Suppressor macrophage treated with lipopolysaccharide for 4 hours (primary cell): ENCODE measurements at regions not wholly inside any gene's neighbourhood (a gene's known extent, or its start where the extent isn't known, plus 50 kb on each side); places are given as distances from the start of the nearest gene placed in this dataset.
"Not testable (repeated sequence)": the region's sequence is repeated elsewhere in the genome, so short reads cannot be mapped to it uniquely, and the experiment has no call there.

Experiments used
- DNase-seq: peaks from one replicate; pipeline ENCODE4 v3.0.0-alpha.2; 2020

DNA sequence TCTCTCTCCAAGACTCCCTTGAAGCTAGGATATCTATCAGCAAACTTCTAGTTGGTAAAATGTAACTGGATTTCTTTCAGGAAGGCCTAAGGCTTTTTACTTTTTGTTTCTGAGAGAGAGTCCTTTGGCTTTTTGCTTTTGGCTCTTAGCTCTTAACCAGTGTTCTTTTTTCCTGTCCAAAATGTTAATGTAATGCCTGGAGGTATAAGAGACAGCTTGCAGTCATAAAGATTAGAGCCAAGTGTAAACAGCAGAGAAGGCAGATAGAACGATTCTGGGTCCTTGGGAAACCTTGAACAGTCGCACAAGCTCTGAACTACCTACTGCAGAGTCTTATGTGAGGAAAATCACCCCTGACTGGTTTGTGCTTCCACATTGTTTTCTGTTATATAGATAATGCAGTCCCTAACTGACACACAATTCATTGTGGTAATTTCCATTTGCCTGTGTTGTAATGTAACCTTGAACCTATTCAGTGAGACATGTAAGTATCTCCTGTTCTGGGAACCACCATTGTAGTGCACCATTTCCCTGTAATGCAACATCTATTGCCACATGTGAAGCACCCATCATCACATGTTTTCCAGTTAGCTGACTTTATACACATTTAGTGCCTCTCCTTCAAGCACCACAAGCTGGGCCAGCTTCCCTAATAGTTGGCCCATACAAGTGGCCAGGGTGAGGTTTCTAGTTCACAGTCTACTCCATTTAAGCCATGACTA lies 1311.9 kb downstream of the ROBO1 start:
- no peak for DNase-seq

GRCh38 chr3:78459796-78460195 lies 1308.0 kb downstream of the ROBO1 start:
- no peak for DNase-seq

- DNase-seq = no peak
Measured at GRCh38 chr3:78462021-78462420, 1305.8 kb downstream of the ROBO1 start.

- no peak for DNase-seq
Measured at GRCh38 chr3:78476076-78476475, 1291.7 kb downstream of the ROBO1 start.

- DNase-seq = no peak
Measured at GRCh38 chr3:78481050-78481449, 1286.7 kb downstream of the ROBO1 start.

DNA sequence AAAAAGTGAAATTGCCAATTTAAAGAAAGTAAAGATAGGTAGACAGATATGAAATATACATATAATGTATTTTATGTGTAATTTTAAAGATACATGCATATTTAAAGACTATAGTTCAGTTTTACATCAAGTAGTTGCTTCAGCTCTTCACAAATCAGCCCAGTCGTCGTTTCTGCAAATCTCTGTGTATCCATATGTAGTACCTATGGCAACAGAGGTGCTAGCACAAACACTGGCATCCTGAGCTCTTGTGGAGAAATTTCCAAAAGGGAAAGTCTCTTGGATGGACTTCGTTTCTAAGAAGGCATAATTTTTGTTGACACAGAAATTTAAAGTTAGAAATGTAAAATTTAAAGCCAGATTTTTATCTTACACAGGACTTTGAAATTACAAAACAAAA lies 1284.7 kb downstream of the ROBO1 start:
- no peak for DNase-seq

DNA sequence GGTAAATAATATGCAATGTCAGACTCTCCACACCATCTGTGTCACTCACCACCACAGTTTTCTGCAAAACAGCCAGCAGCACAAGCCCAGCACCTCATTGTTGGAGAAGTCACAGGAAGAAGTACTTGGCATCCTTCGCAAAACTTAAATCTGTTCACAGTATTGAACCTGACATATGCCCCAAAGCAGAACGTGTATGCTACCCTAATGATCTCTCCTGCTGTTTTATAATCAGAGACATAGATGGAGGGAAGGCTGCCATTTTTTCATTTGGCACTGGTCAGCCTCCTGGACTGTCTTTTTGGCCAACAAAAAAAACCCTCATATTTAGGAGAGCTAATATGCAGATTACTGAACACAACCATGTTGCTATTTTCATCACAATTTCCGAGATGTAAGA lies 1272.9 kb downstream of the ROBO1 start:
- no peak for DNase-seq

DNA sequence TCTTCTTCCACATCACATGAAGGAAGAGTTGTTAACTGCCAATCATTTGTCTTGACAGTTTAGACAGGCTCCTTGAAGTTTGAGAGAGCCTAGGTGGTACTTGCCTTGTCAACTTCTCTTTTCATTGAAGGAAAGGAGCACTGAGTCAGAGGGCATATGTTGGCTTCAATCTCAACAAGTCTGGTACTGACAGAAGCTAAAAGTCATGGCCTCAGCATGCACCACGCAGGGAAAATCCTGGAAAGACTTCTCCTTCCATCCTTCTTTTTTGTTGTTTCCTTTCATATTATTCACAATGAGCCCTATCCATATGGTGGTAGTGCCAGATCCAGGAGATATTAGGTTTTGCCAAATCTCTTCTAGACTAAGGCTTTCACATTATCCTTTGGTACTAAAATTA lies 1272.5 kb downstream of the ROBO1 start:
- no peak for DNase-seq

GRCh38 chr3:78496501-78496900 lies 1271.3 kb downstream of the ROBO1 start:
- no peak for DNase-seq

- no peak for DNase-seq
Measured at GRCh38 chr3:78497021-78497420, 1270.8 kb downstream of the ROBO1 start.

DNA sequence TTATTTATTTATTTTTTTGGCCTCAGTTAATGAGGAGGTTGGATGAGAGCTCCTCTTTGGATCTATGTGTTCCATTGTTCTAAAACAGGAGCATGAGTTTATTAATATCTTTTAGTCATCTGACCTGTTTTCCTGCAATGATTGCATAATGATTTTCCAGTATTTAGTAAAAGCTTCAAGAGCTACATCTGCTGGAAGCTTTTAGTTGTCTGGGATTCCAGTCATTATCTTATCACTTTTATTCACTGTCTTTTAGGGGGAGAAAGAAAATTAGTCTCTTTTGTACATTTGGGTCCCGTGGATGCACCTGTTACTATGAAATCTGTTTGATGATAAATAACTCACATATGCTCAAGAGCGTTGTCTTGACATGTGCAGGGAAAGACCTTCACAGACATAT lies 1270.0 kb downstream of the ROBO1 start:
- DNase-seq = no peak

DNA sequence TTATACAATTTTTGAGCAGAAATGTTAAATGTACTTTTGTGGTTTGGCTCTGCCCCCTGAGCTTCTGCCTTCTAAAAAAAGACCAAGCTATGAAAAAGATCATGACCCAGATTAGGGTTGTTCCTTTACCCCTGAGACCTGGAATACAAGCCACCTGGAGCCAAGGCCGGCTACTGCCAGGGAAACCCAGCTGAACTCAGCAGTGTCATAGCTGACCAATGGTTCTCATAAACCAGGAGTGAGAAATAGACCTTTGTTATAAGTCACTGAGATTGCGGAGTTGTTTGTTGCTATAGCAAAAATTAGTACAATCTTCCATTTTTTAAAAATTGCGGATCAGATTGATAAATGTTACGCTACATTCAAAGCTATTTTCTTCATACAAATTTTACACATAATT lies 1261.7 kb downstream of the ROBO1 start:
- no peak for DNase-seq

- DNase-seq = no peak
Measured at GRCh38 chr3:78506581-78507195, 1261.1 kb downstream of the ROBO1 start.

- no peak for DNase-seq
Measured at GRCh38 chr3:78507196-78507984, 1260.4 kb downstream of the ROBO1 start.

DNA sequence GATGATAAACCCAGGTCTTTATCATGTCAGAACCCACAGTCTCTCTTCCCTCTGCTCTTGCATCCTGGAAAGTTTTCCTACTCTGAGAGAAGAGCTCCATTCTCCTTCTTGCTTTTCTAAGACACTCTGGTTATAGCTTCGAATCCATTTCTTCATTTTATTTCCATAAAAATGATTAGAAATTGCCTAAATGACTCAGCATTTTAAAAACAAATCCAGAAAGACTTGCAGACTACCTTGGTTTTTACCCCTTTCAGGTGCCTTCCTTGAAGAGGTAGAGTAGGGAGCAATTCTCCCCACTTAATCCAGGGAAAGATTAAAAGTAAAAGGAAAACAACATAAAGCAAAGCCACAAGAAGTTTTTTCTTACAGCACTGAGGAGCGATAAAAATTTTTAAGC lies 1256.0 kb downstream of the ROBO1 start:
- no peak for DNase-seq

DNA sequence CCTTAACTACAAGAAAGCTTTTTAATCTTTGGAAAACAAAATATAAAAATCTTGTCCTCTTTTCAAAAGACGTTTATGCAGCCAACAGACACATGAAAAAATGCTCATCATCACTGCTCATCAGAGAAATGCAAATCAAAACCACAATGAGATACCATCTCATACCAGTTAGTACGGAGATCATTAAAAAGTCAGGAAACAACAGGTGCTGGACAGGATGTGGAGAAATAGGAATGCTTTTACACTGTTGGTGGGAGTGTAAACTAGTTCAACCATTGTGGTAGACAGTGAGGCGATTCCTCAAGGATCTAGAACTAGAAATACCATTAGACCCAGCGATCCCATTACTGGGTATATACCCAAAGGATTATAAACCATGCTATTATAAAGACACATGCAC lies 1255.0 kb downstream of the ROBO1 start:
- DNase-seq = not testable (repeated sequence)

- DNase-seq = no peak
Measured at GRCh38 chr3:78516437-78516836, 1251.4 kb downstream of the ROBO1 start.

- no peak for DNase-seq
Measured at GRCh38 chr3:78516937-78517336, 1250.9 kb downstream of the ROBO1 start.

DNA sequence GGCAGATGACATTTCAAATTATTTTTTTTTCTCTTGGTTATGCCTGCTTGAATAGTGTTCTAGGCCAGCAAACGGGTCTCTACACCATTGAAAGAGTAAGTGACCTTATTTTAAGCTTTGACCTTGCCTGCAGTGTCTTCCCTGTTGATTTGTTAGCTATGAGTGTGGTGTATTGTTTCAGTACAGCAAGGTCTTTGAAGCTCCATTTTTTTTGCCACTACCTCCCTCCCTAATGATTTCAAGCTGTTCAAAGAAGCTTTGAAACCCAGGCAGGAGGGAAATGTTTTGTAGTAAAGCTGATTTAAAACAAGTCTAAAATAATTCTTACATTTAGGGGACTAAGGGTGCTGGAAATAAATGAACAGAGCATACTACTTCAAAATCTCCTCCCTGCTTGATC lies 1249.8 kb downstream of the ROBO1 start:
- no peak for DNase-seq

- no peak for DNase-seq
Measured at GRCh38 chr3:78519281-78519680, 1248.5 kb downstream of the ROBO1 start.

DNA sequence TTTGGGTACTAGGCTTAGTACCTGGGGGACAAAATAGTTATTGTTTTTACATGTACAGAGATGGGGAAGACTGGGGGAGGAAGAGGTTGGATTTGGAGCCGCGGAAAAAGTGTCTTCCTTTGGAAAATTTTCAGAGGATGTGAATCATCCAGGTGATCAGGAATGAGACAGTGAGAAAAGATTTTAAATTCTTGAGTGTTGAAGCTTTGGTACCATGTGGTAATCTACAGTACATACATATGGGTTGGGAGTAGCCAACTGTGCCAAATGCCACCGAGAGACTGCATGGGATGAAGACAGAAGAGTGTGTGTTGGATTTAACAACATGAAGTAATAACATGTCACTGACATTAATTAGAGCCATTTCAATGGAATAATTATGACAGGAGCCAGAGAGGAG lies 1238.2 kb downstream of the ROBO1 start:
- DNase-seq = no peak

- no peak for DNase-seq
Measured at GRCh38 chr3:78540485-78540884, 1227.3 kb downstream of the ROBO1 start.

DNA sequence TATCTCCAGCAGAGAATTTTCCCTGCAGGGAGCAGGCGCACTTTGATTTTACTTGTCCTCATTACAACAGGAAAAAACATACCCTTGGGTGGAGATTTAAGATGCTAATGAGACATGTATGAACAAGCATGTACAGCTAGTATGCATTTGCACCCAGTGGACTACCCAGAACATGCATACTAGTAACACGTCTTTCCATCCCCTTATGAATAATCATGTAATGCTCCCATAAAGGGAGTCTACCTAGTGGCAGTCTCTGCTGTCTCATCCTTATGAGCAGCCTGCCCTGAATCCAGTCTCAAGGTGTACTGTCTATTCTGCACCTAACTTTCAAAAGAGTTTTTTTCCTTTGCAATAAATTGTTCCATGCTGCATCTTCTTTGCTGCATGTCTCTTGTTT lies 1222.0 kb downstream of the ROBO1 start:
- DNase-seq = no peak
